Caco-2 (cell line): ENCODE measurements at regions not wholly inside any gene's neighbourhood (a gene's known extent, or its start where the extent isn't known, plus 50 kb on each side); places are given as distances from the start of the nearest gene placed in this dataset.

Experiments used
- BruUV-seq: library from RNA; stranded (reverse); fragments of 400-500 nt; replicated peaks from 2 replicates; lab custom pipeline; 2021; lab: Mats Ljungman, UMichigan
- CTCF ChIA-PET: fragments of 300-600 bp; sonication (Branson Sonifier 250); formaldehyde crosslinking; loops from one replicate; lab custom pipeline; 2022; ENCODE audit warnings: antibody characterized with exemption; lab: Charles Lee
- POLR2A ChIA-PET: fragments of 300-600 bp; sonication (Branson Sonifier 250); formaldehyde crosslinking; loops from one replicate; lab custom pipeline; 2022; ENCODE audit warnings: antibody characterized with exemption; lab: Charles Lee
- DNase-seq, 2 experiments: peaks; one replicate each; pipeline versions ENCODE4 v3.0.0 to v3.0.0-alpha.2; 2020 to 2022
- H3K27me3 ChIP-seq: replicated peaks from 2 replicates; pipeline ENCODE4 v1.6.0; 2011; ENCODE audit warnings: low read length; ENCODE audit not compliant: control insufficient read depth, insufficient read depth
- H3K36me3 ChIP-seq: 2 replicates; pipeline ENCODE4 v1.5.1; 2011; ENCODE audit warnings: low read length; ENCODE audit not compliant: control insufficient read depth, insufficient read depth
- H3K4me1 ChIP-seq: fragments of 250-450 bp; sonication (Bioruptor Pico); 2 replicates; pipeline ENCODE4 v1.5.1; 2020; ENCODE audit warnings: mild to moderate bottlenecking
- H3K4me3 ChIP-seq: 2 replicates; pipeline ENCODE4 v1.5.1; 2011; ENCODE audit warnings: low read depth, mild to moderate bottlenecking, control low read depth, low read length
- H3K9me3 ChIP-seq: fragments of 250-450 bp; sonication (Bioruptor Pico); 2 replicates; pipeline ENCODE4 v1.5.1; 2020; ENCODE audit warnings: mild to moderate bottlenecking, moderate library complexity
- H3K27ac Mint-ChIP-seq: one replicate; pipeline ENCODE4 v1.8.0; 2022; ENCODE audit warnings: mixed read lengths; ENCODE audit not compliant: unreplicated experiment
- H3K27me3 Mint-ChIP-seq: one replicate; pipeline ENCODE4 v1.8.0; 2022; ENCODE audit warnings: mixed read lengths; ENCODE audit not compliant: insufficient read depth, unreplicated experiment
- H3K36me3 Mint-ChIP-seq: one replicate; pipeline ENCODE4 v1.8.0; 2022; ENCODE audit warnings: mild to moderate bottlenecking, mixed read lengths; ENCODE audit not compliant: insufficient read depth, unreplicated experiment
- H3K4me1 Mint-ChIP-seq: one replicate; pipeline ENCODE4 v1.8.0; 2022; ENCODE audit warnings: low read depth, mixed read lengths; ENCODE audit not compliant: unreplicated experiment
- H3K4me3 Mint-ChIP-seq: one replicate; pipeline ENCODE4 v1.8.0; 2022; ENCODE audit warnings: mild to moderate bottlenecking, moderate library complexity, mixed read lengths; ENCODE audit not compliant: unreplicated experiment
- H3K9me3 Mint-ChIP-seq: one replicate; pipeline ENCODE4 v1.8.0; 2022; ENCODE audit warnings: mixed read lengths; ENCODE audit not compliant: unreplicated experiment
- CTCF ChIP-seq, 2 experiments: fragments of 200-600 bp in 1 of 2; IDR thresholded peaks; 1 replicate in 1 of 2; 2 replicates in 1 of 2; pipeline versions ENCODE4 v1.5.1 to v1.8.0; 2011 to 2022; ENCODE audit warnings: antibody characterized with exemption in 1 of 2, control low read depth in 1 of 2, inconsistent platforms in 1 of 2, low read depth in 1 of 2, low read length in 1 of 2, mild to moderate bottlenecking in 1 of 2, moderate library complexity in 1 of 2; ENCODE audit not compliant: insufficient read depth in 1 of 2, severe bottlenecking in 1 of 2, unreplicated experiment in 1 of 2
- intact Hi-C: fragments of 100-400 bp; cut with micrococcal nuclease; formaldehyde crosslinking; loops from one replicate; pipeline ENCODE4 v1.10.0; 2022; ENCODE audit not compliant: unreplicated experiment

GRCh38 chr3:14344351-14344750 lies 58.1 kb upstream of the SLC6A6 start:
- Mint-ChIP-seq H3K4me1 (peaks cover 16% of the 10 kb centered on the region), H3K36me3 (no peaks in the 10 kb centered on the region), H3K4me3 (no peak overlapping the region), H3K27me3 (no peaks in the 10 kb centered on the region), H3K27ac (no peak overlapping the region), H3K9me3 (no peaks in the 10 kb centered on the region)
- no peaks in the 10 kb centered on the region for H3K4me1 ChIP-seq
- ChIA-PET POLR2A (no interaction called here), CTCF (no interaction called here)
- no peaks in the 10 kb centered on the region for H3K9me3 ChIP-seq
- H3K27me3 ChIP-seq: no peaks in the 10 kb centered on the region
- H3K36me3 ChIP-seq: no peaks in the 10 kb centered on the region
- BruUV-seq: no TSS peak
- TF ChIP-seq CTCF (IDR thresholded peaks at IDR 0.05; ENCODE audit: insufficient read depth in 1 of 2, low read depth in 1 of 2, low read length in 1 of 2, severe bottlenecking in 1 of 2, unreplicated experiment in 1 of 2): no peak
- intact Hi-C loops: no loop called here
- H3K4me3 ChIP-seq: no peak overlapping the region
- DNase-seq: no peak

GRCh38 chr3:14345496-14346150 lies 56.8 kb upstream of the SLC6A6 start:
- Mint-ChIP-seq H3K9me3 (no peaks in the 10 kb centered on the region), H3K4me1 (peaks cover 16% of the 10 kb centered on the region), H3K27me3 (no peaks in the 10 kb centered on the region), H3K4me3 (no peak overlapping the region), H3K27ac (no peak overlapping the region), H3K36me3 (no peaks in the 10 kb centered on the region)
- no peaks in the 10 kb centered on the region for H3K4me1 ChIP-seq
- no peaks in the 10 kb centered on the region for H3K27me3 ChIP-seq
- no peak overlapping the region for H3K4me3 ChIP-seq
- no peak for TF ChIP-seq CTCF (IDR thresholded peaks at IDR 0.05; ENCODE audit: insufficient read depth in 1 of 2, low read depth in 1 of 2, low read length in 1 of 2, severe bottlenecking in 1 of 2, unreplicated experiment in 1 of 2)
- ChIA-PET CTCF (no interaction called here), POLR2A (no interaction called here)
- H3K36me3 ChIP-seq: no peaks in the 10 kb centered on the region
- no peak for DNase-seq
- BruUV-seq: no TSS peak
- H3K9me3 ChIP-seq: no peaks in the 10 kb centered on the region
- intact Hi-C loops: no loop called here

GRCh38 chr3:14346191-14346590 lies 56.2 kb upstream of the SLC6A6 start:
- no peak overlapping the region for H3K27ac Mint-ChIP-seq
- BruUV-seq: no TSS peak
- ChIA-PET CTCF (no interaction called here), POLR2A (no interaction called here)
- H3K4me3 ChIP-seq: no peak overlapping the region
- no peaks in the 10 kb centered on the region for H3K4me1 ChIP-seq
- no peaks in the 10 kb centered on the region for H3K9me3 ChIP-seq
- no peak for DNase-seq
- H3K36me3 ChIP-seq: no peaks in the 10 kb centered on the region
- H3K36me3 Mint-ChIP-seq: no peaks in the 10 kb centered on the region
- H3K4me3 Mint-ChIP-seq: no peak overlapping the region
- intact Hi-C loops: no loop called here
- no peak for TF ChIP-seq CTCF (IDR thresholded peaks at IDR 0.05; ENCODE audit: insufficient read depth in 1 of 2, low read depth in 1 of 2, low read length in 1 of 2, severe bottlenecking in 1 of 2, unreplicated experiment in 1 of 2)
- H3K27me3 ChIP-seq: no peaks in the 10 kb centered on the region
- no peaks in the 10 kb centered on the region for H3K9me3 Mint-ChIP-seq
- no peaks in the 10 kb centered on the region for H3K27me3 Mint-ChIP-seq
- H3K4me1 Mint-ChIP-seq: peaks cover 16% of the 10 kb centered on the region
